Liver (tissue), 7 donors: ENCODE measurements at regions not wholly inside any gene's neighbourhood (a gene's known extent, or its start where the extent isn't known, plus 50 kb on each side); places are given as distances from the start of the nearest gene placed in this dataset.

Source experiments
- DNase-seq: peaks from one replicate; pipeline ENCODE4 v3.0.0-alpha.2; 2017; ENCODE audit warnings: low spot score
- H3K27ac ChIP-seq, 2 donors: one replicate each; pipeline ENCODE4 v1.7.0; 2013; ENCODE audit warnings: inconsistent platforms in 2 of 2, low read length in 2 of 2, control low read depth in 1 of 2, low read depth in 1 of 2, mild to moderate bottlenecking in 1 of 2
- H3K27me3 ChIP-seq, 4 donors: one replicate each; pipeline versions ENCODE4 v1.6.1 to v1.7.0; 2013; ENCODE audit warnings: low read length in 3 of 4, inconsistent platforms in 1 of 4, mild to moderate bottlenecking in 1 of 4, moderate library complexity in 1 of 4; ENCODE audit not compliant: control insufficient read depth in 4 of 4, insufficient read depth in 4 of 4
- H3K36me3 ChIP-seq, 4 donors: one replicate each; pipeline versions ENCODE4 v1.6.1 to v1.7.0; 2013; ENCODE audit warnings: low read length in 3 of 4, mild to moderate bottlenecking in 3 of 4, low read depth in 1 of 4, moderate library complexity in 1 of 4; ENCODE audit not compliant: control insufficient read depth in 4 of 4, insufficient read depth in 3 of 4
- H3K4me1 ChIP-seq, 4 donors: one replicate each; pipeline versions ENCODE4 v1.6.1 to v1.7.0; 2013; ENCODE audit warnings: low read length in 3 of 4, mild to moderate bottlenecking in 3 of 4, moderate library complexity in 1 of 4; ENCODE audit not compliant: control insufficient read depth in 4 of 4, insufficient read depth in 4 of 4
- H3K4me3 ChIP-seq, 3 donors: one replicate each; pipeline versions ENCODE4 v1.6.1 to v1.7.0; 2013; ENCODE audit warnings: low read length in 3 of 3, control low read depth in 1 of 3, low read depth in 1 of 3, mild to moderate bottlenecking in 1 of 3
- H3K9ac ChIP-seq, 2 donors: one replicate each; pipeline ENCODE4 v1.7.0; 2013; ENCODE audit warnings: low read length in 2 of 2, mild to moderate bottlenecking in 2 of 2, moderate library complexity in 2 of 2, control low read depth in 1 of 2, low read depth in 1 of 2
- H3K9me3 ChIP-seq, 4 donors: one replicate each; pipeline versions ENCODE4 v1.6.1 to v1.7.0; 2013; ENCODE audit warnings: low read length in 3 of 4; ENCODE audit not compliant: control insufficient read depth in 4 of 4
- EGR1 ChIP-seq, 2 donors: IDR thresholded peaks; 2 replicates each; pipeline ENCODE4 v1.6.1; 2016 to 2018; ENCODE audit warnings: antibody characterized with exemption in 2 of 2, low read depth in 2 of 2
- FOXA1 ChIP-seq: IDR thresholded peaks from 2 replicates; pipeline ENCODE4 v1.6.1; 2016; ENCODE audit warnings: antibody characterized with exemption
- FOXA2 ChIP-seq: IDR thresholded peaks from 2 replicates; pipeline ENCODE4 v1.6.1; 2016; ENCODE audit warnings: antibody characterized with exemption
- GABPA ChIP-seq, 2 donors: IDR thresholded peaks in 1 of 2; conservative IDR thresholded peaks in 1 of 2; 2 replicates each; pipeline ENCODE4 v1.6.1; 2016; ENCODE audit warnings: antibody characterized with exemption in 2 of 2, mild to moderate bottlenecking in 1 of 2, moderate library complexity in 1 of 2
- HNF4G ChIP-seq: IDR thresholded peaks from 2 replicates; pipeline ENCODE4 v1.6.1; 2016; ENCODE audit warnings: antibody characterized with exemption
- JUND ChIP-seq, 2 donors: IDR thresholded peaks; 2 replicates each; pipeline ENCODE4 v1.6.1; 2016; ENCODE audit warnings: antibody characterized with exemption in 2 of 2
- NR2F2 ChIP-seq: IDR thresholded peaks from 2 replicates; pipeline ENCODE4 v1.6.1; 2016; ENCODE audit warnings: antibody characterized with exemption
- RAD21 ChIP-seq, 2 donors: IDR thresholded peaks; 2 replicates each; pipeline ENCODE4 v1.6.1; 2016; ENCODE audit warnings: antibody characterized with exemption in 2 of 2, mild to moderate bottlenecking in 2 of 2
- RXRA ChIP-seq, 2 donors: IDR thresholded peaks; 2 replicates each; pipeline ENCODE4 v1.6.1; 2017 to 2018; ENCODE audit warnings: antibody characterized with exemption in 2 of 2, mild to moderate bottlenecking in 1 of 2
- TAF1 ChIP-seq: conservative IDR thresholded peaks from 2 replicates; pipeline ENCODE4 v1.6.1; 2016; ENCODE audit warnings: antibody characterized with exemption, mild to moderate bottlenecking
- YY1 ChIP-seq: IDR thresholded peaks from 2 replicates; pipeline ENCODE4 v1.6.1; 2016; ENCODE audit warnings: antibody characterized with exemption, mild to moderate bottlenecking
- WGBS: extraction: QIAGEN DNeasy Blood & Tissue Kit; methylation state at CpG from one replicate; pipeline ENCODE4 v1.1.7; 2013; 5-methylcytosine and 5-hydroxymethylcytosine counted together
- TF ChIP-seq, protein P1 (sequence below): IDR thresholded peaks from 2 replicates; pipeline ENCODE4 v1.6.1; 2016; ENCODE audit warnings: antibody characterized with exemption
- TF ChIP-seq, protein P2 (sequence below): IDR thresholded peaks from 2 replicates; pipeline ENCODE4 v1.6.1; 2016; ENCODE audit warnings: antibody characterized with exemption, mild to moderate bottlenecking
- TF ChIP-seq, protein P3 (sequence below): IDR thresholded peaks from 2 replicates; pipeline ENCODE4 v1.6.1; 2016; ENCODE audit warnings: antibody characterized with exemption
- donor health status: healthy.
- donor health status: healthy.
- donor health status: healthy.
- donor health status: healthy.

DNA sequence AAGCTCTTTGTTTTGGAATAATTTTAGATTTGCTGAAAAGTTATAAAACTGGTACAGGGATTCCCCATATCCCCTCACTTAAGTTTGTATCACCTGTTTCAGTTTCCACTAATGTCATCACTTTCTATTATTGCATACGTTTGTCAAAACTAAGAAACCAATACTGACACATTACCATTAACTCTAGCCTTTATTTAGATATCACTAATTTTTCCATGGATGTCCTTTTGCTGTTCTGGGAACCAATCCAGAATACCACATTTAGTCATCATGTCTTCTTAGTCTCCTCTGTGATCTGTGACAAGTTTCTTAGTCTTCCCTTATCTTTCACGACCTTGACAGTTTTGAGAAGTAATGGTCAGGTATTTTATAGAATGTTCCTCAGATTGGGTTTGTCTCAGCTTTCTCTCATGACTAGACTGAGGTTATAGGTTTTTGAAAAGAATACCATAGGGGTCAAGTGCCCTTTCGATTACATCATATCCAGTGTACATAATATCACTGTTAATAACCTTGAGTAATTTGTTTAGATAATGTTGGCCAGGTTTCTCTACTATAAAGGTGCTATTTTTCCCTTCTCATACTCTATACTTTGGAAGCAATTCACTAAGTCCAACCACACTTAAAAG, 51.9 kb upstream of the NMUR2 start:
- TF ChIP-seq, protein P1, sequence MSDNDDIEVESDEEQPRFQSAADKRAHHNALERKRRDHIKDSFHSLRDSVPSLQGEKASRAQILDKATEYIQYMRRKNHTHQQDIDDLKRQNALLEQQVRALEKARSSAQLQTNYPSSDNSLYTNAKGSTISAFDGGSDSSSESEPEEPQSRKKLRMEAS = no peak
- TF ChIP-seq EGR1 (IDR thresholded peaks at IDR 0.05; ENCODE audit: low read depth in 2 of 2) (no peak), TAF1 (no peak), RAD21 (IDR thresholded peaks at IDR 0.05) (no peak), NR2F2 (no peak), FOXA2 (no peak), YY1 (no peak), RXRA (IDR thresholded peaks at IDR 0.05) (no peak), JUND (IDR thresholded peaks at IDR 0.05) (no peak), HNF4G (no peak), GABPA (IDR thresholded peaks at IDR 0.05 in 1 of 2, conservative IDR thresholded peaks at IDR 0.05 in 1 of 2) (no peak)
- TF ChIP-seq, protein P2, sequence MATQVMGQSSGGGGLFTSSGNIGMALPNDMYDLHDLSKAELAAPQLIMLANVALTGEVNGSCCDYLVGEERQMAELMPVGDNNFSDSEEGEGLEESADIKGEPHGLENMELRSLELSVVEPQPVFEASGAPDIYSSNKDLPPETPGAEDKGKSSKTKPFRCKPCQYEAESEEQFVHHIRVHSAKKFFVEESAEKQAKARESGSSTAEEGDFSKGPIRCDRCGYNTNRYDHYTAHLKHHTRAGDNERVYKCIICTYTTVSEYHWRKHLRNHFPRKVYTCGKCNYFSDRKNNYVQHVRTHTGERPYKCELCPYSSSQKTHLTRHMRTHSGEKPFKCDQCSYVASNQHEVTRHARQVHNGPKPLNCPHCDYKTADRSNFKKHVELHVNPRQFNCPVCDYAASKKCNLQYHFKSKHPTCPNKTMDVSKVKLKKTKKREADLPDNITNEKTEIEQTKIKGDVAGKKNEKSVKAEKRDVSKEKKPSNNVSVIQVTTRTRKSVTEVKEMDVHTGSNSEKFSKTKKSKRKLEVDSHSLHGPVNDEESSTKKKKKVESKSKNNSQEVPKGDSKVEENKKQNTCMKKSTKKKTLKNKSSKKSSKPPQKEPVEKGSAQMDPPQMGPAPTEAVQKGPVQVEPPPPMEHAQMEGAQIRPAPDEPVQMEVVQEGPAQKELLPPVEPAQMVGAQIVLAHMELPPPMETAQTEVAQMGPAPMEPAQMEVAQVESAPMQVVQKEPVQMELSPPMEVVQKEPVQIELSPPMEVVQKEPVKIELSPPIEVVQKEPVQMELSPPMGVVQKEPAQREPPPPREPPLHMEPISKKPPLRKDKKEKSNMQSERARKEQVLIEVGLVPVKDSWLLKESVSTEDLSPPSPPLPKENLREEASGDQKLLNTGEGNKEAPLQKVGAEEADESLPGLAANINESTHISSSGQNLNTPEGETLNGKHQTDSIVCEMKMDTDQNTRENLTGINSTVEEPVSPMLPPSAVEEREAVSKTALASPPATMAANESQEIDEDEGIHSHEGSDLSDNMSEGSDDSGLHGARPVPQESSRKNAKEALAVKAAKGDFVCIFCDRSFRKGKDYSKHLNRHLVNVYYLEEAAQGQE = no peak
- TF ChIP-seq, protein P3, sequence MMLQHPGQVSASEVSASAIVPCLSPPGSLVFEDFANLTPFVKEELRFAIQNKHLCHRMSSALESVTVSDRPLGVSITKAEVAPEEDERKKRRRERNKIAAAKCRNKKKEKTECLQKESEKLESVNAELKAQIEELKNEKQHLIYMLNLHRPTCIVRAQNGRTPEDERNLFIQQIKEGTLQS = no peak
- DNase-seq = no peak
- no peaks in the 10 kb centered on the region for H3K9me3 ChIP-seq
- no peak overlapping the region for H3K9ac ChIP-seq
- H3K4me1 ChIP-seq = no peaks in the 10 kb centered on the region
- H3K27me3 ChIP-seq = peaks cover 0 to 2% (median 1%) of the 10 kb centered on the region in 4 donors
- 73% methylated on average over 3 of the region's 3 CpGs for WGBS
- no peaks in the 10 kb centered on the region for H3K36me3 ChIP-seq
- H3K27ac ChIP-seq = no peak overlapping the region
- H3K4me3 ChIP-seq = no peak overlapping the region

DNA sequence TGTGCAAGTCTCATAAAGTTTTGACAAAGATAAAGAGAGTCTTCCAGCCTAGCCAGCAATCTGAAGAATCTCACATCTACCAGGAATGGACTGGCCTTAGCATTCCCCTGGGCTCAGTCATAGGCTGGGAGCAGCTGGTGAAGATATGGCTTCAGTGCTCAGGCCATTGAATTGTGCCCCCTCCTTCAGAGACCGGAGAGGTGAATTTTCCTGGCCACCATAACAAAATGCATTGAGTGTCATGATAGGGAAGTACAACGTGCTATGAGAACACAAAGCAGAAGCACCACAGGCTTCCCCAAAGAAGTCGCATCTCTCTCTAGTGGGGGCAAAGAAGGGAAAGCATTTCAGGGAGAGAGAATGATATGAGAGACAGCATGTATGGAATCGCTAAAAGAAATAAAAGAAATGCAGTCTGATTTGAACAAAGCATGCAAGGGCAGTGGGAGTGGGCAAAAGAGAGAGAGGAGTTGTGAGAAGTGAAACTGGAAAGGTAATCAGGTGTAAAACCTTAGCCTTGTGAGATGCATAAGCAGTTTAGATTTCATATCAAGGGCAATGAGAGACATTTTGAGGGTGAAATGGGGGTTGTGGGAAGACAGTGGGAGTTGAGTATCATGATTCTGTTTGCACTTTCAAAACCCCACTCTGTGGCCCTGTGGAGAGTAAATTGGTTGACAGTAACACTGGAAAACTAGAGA, 57.1 kb upstream of the NMUR2 start:
- 71% methylated on average over 4 of the region's 4 CpGs for WGBS
- H3K4me3 ChIP-seq = no peak overlapping the region

More for the DNA sequence above, 57.1 kb upstream of the NMUR2 start:
- Histone ChIP-seq H3K4me1 (no peaks in the 10 kb centered on the region), H3K36me3 (no peaks in the 10 kb centered on the region), H3K9ac (no peak overlapping the region), H3K9me3 (no peaks in the 10 kb centered on the region), H3K27ac (no peak overlapping the region), H3K27me3 (peaks cover 0 to 2% (median 0%) of the 10 kb centered on the region in 4 donors)
- DNase-seq = no peak
- TF ChIP-seq NR2F2 = no peak
- no peak for TF ChIP-seq FOXA1
- TF ChIP-seq, protein P2 = no peak
- TF ChIP-seq, protein P1 = no peak
- TF ChIP-seq YY1 = no peak
- no peak for TF ChIP-seq TAF1
